ENCODE measurements at regions not wholly inside any gene's neighbourhood (a gene's known extent, or its start where the extent isn't known, plus 50 kb on each side); places are given as distances from the start of the nearest gene placed in this dataset.
A peak's percentile ranks its signal among the peaks of the same experiment; 100 is the strongest.

DNA sequence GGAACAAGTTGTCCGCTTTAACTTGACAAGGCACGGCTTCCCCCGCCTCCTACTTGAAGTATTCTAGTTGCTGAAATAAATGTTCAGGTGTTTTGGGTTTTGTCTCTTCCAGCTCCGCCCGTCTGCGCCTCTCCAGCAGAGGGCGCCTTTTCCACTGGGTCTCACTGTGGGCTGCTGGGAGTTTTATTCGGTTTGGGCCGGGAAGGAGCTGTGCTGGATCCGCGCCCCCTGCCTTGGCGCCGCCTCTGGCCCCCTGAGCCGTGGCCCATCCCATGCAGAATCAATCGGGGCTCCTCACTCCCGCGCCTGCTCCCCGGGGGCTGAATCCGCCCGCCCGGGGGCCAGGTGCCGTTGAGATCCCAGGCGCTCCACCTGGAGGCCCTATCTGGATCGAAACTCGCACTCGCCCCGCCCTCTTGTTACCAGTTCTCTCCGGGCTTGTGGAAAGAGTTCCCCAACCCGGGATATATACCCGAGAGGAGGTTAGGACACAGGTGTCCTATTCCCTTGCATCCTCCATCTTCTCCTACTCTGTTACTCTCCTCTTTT is 51.0 kb upstream of the TCF21 start:
- DNase-seq (ENCODE audit: low read depth in 2 of 2) = peak; percentile 27 to 52
